ENCODE measurements at regions not wholly inside any gene's neighbourhood (a gene's known extent, or its start where the extent isn't known, plus 50 kb on each side); places are given as distances from the start of the nearest gene placed in this dataset.

GRCh38 chr3:148379763-148380382, 317.8 kb upstream of the AGTR1 start:
- no peaks in the 10 kb centered on the region for H3K4me1 ChIP-seq
- H3K4me3 ChIP-seq, result no peak overlapping the region
- DNase-seq (no peak), ATAC-seq (peak in 3 of 4 donors; percentile 39 to 70 (median 45))
- H3K27me3 ChIP-seq, result no peaks in the 10 kb centered on the region
- H3K27ac ChIP-seq, result no peak overlapping the region
- 55 to 63% (median 57%) methylated on average over 4 of the region's 4 CpGs for WGBS, 4 donors
- TF ChIP-seq CTCF (IDR thresholded peaks at IDR 0.05), result peak in 11 of 12 donors; percentile 19 to 56 (median 25)
- no peak for TF ChIP-seq POLR2A (IDR thresholded peaks at IDR 0.05)
- intact Hi-C loops (cut with DNase I), result loop anchor here in 9 of 10 donors (2.0 to 10.0 kb wide), 10 partner anchors 335 to 567 kb away; no protein-coding TSS in a partner anchor
- H3K36me3 ChIP-seq, result no peaks in the 10 kb centered on the region
- H3K9me3 ChIP-seq, result no peaks in the 10 kb centered on the region

- ATAC-seq, result no peak
- DNase-seq, result no peak
- TF ChIP-seq POLR2A (IDR thresholded peaks at IDR 0.05), result no peak
- no peak for TF ChIP-seq CTCF (IDR thresholded peaks at IDR 0.05)
- Histone ChIP-seq H3K36me3 (no peaks in the 10 kb centered on the region), H3K4me1 (no peaks in the 10 kb centered on the region), H3K9me3 (no peaks in the 10 kb centered on the region), H3K27ac (no peak overlapping the region), H3K4me3 (no peak overlapping the region), H3K27me3 (no peaks in the 10 kb centered on the region)
- 71 to 81% (median 74%) methylated on average over 6 of the region's 6 CpGs for WGBS, 4 donors
- intact Hi-C loops (cut with DNase I), result loop anchor here in 7 of 10 donors (2.0 to 10.0 kb wide), 8 partner anchors 334 to 564 kb away; no protein-coding TSS in a partner anchor
Measured at GRCh38 chr3:148381051-148381450, 316.7 kb upstream of the AGTR1 start.

GRCh38 chr3:148389916-148390315, 307.8 kb upstream of the AGTR1 start:
- WGBS, 4 donors, result 51 to 59% (median 53%) methylated on average over 4 of the region's 4 CpGs
- intact Hi-C loops (cut with DNase I), result loop anchor here in 5 of 10 donors (10.0 kb wide), 4 partner anchors 325 to 555 kb away; no protein-coding TSS in a partner anchor
- Histone ChIP-seq H3K9me3 (no peaks in the 10 kb centered on the region), H3K4me1 (no peaks in the 10 kb centered on the region), H3K27ac (no peak overlapping the region), H3K27me3 (no peaks in the 10 kb centered on the region), H3K36me3 (no peaks in the 10 kb centered on the region), H3K4me3 (no peak overlapping the region)
- TF ChIP-seq POLR2A (IDR thresholded peaks at IDR 0.05) (no peak), CTCF (IDR thresholded peaks at IDR 0.05) (no peak)
- DNase-seq, result no peak
- ATAC-seq, result no peak

GRCh38 chr3:148395821-148396220, 301.9 kb upstream of the AGTR1 start:
- Histone ChIP-seq H3K27me3 (no peaks in the 10 kb centered on the region), H3K9me3 (no peaks in the 10 kb centered on the region), H3K4me1 (no peaks in the 10 kb centered on the region), H3K36me3 (no peaks in the 10 kb centered on the region), H3K27ac (no peak overlapping the region), H3K4me3 (no peak overlapping the region)
- intact Hi-C loops (cut with DNase I), result no loop called here
- DNase-seq (no peak), ATAC-seq (no peak)
- no peak for TF ChIP-seq POLR2A (IDR thresholded peaks at IDR 0.05)
- no peak for TF ChIP-seq CTCF (IDR thresholded peaks at IDR 0.05)
